WTC11 (cell line): ENCODE measurements at regions not wholly inside any gene's neighbourhood (a gene's known extent, or its start where the extent isn't known, plus 50 kb on each side); places are given as distances from the start of the nearest gene placed in this dataset.

Source experiments
- ATAC-seq: fragments of 200-7000 bp; cut with Tn5 transposase; 2 replicates; pipeline ENCODE4 v1.10.0; 2021; ENCODE audit warnings: mild to moderate bottlenecking, moderate library complexity
- CTCF ChIA-PET: fragments of 300-600 bp; sonication (Branson Sonifier 250); formaldehyde crosslinking; loops from one replicate; lab custom pipeline; 2021; ENCODE audit warnings: antibody characterized with exemption; lab: Charles Lee
- POLR2A ChIA-PET: fragments of 350-600 bp; sonication (Branson Sonifier 250); formaldehyde crosslinking; loops from one replicate; lab custom pipeline; 2021; ENCODE audit warnings: antibody characterized with exemption; lab: Charles Lee
- DNase-seq: peaks from one replicate; pipeline ENCODE4 v3.0.0; 2021; ENCODE audit warnings: low spot score
- H3K27ac Mint-ChIP-seq: 2 replicates; pipeline ENCODE4 v1.8.0; 2021; ENCODE audit warnings: mixed read lengths
- H3K27me3 Mint-ChIP-seq: 2 replicates; pipeline ENCODE4 v1.8.0; 2021; ENCODE audit warnings: low read depth, mild to moderate bottlenecking, moderate library complexity, mixed read lengths
- H3K36me3 Mint-ChIP-seq: 2 replicates; pipeline ENCODE4 v1.8.0; 2021; ENCODE audit warnings: mixed read lengths
- H3K4me1 Mint-ChIP-seq: 2 replicates; pipeline ENCODE4 v1.8.0; 2022; ENCODE audit warnings: mixed read lengths
- H3K4me3 Mint-ChIP-seq: 2 replicates; pipeline ENCODE4 v1.8.0; 2021; ENCODE audit warnings: mild to moderate bottlenecking, moderate library complexity, mixed read lengths
- H3K9me3 Mint-ChIP-seq: 2 replicates; pipeline ENCODE4 v1.8.0; 2021; ENCODE audit warnings: mixed read lengths
- CBFB ChIP-seq: sonication (generic); formaldehyde crosslinking; IDR thresholded peaks from 2 replicates; pipeline ENCODE4 v1.8.1; 2022; ENCODE audit warnings: mild to moderate bottlenecking, low read depth, missing genetic modification reagents
- CREM ChIP-seq: sonication (generic); formaldehyde crosslinking; IDR thresholded peaks from 2 replicates; pipeline ENCODE4 v1.8.1; 2022; ENCODE audit warnings: mild to moderate bottlenecking, missing genetic modification reagents, moderate library complexity
- FOXP1 ChIP-seq: sonication (generic); formaldehyde crosslinking; IDR thresholded peaks from 2 replicates; pipeline ENCODE4 v1.8.0; 2022; ENCODE audit warnings: missing genetic modification reagents, mild to moderate bottlenecking, moderate library complexity, borderline replicate concordance
- GABPB1 ChIP-seq: sonication (generic); formaldehyde crosslinking; IDR thresholded peaks from 2 replicates; pipeline ENCODE4 v1.8.1; 2023; ENCODE audit warnings: mild to moderate bottlenecking, missing genetic modification reagents
- HMGA2 ChIP-seq: fragments of 250-450 bp; sonication (Bioruptor Pico); IDR thresholded peaks from 2 replicates; pipeline ENCODE4 v1.4.0; 2021; ENCODE audit warnings: mild to moderate bottlenecking, moderate library complexity
- NFYB ChIP-seq: sonication (generic); formaldehyde crosslinking; conservative IDR thresholded peaks from 2 replicates; pipeline ENCODE4 v1.8.0; 2022; ENCODE audit warnings: low read depth, missing genetic modification reagents
- SP1 ChIP-seq: sonication (generic); formaldehyde crosslinking; conservative IDR thresholded peaks from 2 replicates; pipeline ENCODE4 v1.8.1; 2022; ENCODE audit warnings: missing genetic modification reagents
- ZNF138 ChIP-seq: sonication (generic); formaldehyde crosslinking; conservative IDR thresholded peaks from 2 replicates; pipeline ENCODE4 v1.8.1; 2022; ENCODE audit warnings: mild to moderate bottlenecking, moderate library complexity, missing genetic modification reagents
- ZNF671 ChIP-seq: fragments of 250-450 bp; sonication (Bioruptor Pico); IDR thresholded peaks from 2 replicates; pipeline ENCODE4 v1.8.0; 2021; ENCODE audit warnings: mild to moderate bottlenecking
- TF ChIP-seq, protein P1 (sequence below): sonication (generic); formaldehyde crosslinking; IDR thresholded peaks from 2 replicates; pipeline ENCODE4 v1.8.1; 2023; ENCODE audit warnings: mild to moderate bottlenecking, missing genetic modification reagents, borderline replicate concordance
- TF ChIP-seq, protein P2 (sequence below): sonication (generic); formaldehyde crosslinking; IDR thresholded peaks from 2 replicates; pipeline ENCODE4 v1.8.0; 2022; ENCODE audit warnings: mild to moderate bottlenecking, missing genetic modification reagents
- TF ChIP-seq, protein P3 (sequence below): fragments of 250-450 bp; sonication (Bioruptor Pico); IDR thresholded peaks from 2 replicates; pipeline ENCODE4 v1.9.0; 2021; ENCODE audit warnings: moderate library complexity, mild to moderate bottlenecking, inconsistent platforms, borderline replicate concordance
- TF ChIP-seq, protein P4 (sequence below): fragments of 200-600 bp; IDR thresholded peaks from 2 replicates; pipeline ENCODE4 v1.8.0; 2022; ENCODE audit warnings: antibody characterized with exemption
- TF ChIP-seq, protein P5 (sequence below): sonication (generic); formaldehyde crosslinking; IDR thresholded peaks from 2 replicates; pipeline ENCODE4 v1.8.0; 2022; ENCODE audit warnings: mild to moderate bottlenecking, missing genetic modification reagents
- TF ChIP-seq, protein P6 (sequence below): sonication (generic); formaldehyde crosslinking; IDR thresholded peaks from 2 replicates; pipeline ENCODE4 v1.8.1; 2023; ENCODE audit warnings: mild to moderate bottlenecking, missing genetic modification reagents, moderate library complexity
- TF ChIP-seq, protein P7 (sequence below): fragments of 250-450 bp; sonication (Bioruptor Pico); IDR thresholded peaks from 2 replicates; pipeline ENCODE4 v1.9.0; 2021; ENCODE audit warnings: mild to moderate bottlenecking, borderline replicate concordance

DNA sequence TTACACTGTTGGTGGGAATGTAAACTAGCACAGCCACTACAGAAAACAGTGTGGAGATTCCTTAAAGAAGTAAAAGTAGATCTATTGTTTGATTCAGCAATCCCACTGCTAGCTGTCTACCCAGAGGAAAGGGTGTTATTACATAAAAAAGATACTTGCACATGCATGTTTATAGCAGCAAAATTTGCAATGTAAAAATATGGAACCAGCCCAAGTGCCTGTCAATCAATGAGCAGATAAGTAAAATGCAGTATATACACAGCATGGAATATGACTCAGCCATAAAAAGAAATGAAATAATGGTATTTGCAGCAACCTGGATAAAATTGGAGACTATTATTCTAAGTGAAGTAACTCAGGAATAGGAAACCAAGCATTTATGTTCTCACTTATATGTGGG is 161.7 kb downstream of the DDX3Y start:
- Mint-ChIP-seq H3K4me1 (peaks cover 8% of the 10 kb centered on the region), H3K9me3 (peaks cover 17% of the 10 kb centered on the region), H3K36me3 (peaks cover 18% of the 10 kb centered on the region), H3K27ac (no peak overlapping the region), H3K4me3 (no peak overlapping the region), H3K27me3 (no peaks in the 10 kb centered on the region)
- CTCF ChIA-PET: no interaction called here
- no peak for DNase-seq
- POLR2A ChIA-PET: no interaction called here
- TF ChIP-seq, protein P1, sequence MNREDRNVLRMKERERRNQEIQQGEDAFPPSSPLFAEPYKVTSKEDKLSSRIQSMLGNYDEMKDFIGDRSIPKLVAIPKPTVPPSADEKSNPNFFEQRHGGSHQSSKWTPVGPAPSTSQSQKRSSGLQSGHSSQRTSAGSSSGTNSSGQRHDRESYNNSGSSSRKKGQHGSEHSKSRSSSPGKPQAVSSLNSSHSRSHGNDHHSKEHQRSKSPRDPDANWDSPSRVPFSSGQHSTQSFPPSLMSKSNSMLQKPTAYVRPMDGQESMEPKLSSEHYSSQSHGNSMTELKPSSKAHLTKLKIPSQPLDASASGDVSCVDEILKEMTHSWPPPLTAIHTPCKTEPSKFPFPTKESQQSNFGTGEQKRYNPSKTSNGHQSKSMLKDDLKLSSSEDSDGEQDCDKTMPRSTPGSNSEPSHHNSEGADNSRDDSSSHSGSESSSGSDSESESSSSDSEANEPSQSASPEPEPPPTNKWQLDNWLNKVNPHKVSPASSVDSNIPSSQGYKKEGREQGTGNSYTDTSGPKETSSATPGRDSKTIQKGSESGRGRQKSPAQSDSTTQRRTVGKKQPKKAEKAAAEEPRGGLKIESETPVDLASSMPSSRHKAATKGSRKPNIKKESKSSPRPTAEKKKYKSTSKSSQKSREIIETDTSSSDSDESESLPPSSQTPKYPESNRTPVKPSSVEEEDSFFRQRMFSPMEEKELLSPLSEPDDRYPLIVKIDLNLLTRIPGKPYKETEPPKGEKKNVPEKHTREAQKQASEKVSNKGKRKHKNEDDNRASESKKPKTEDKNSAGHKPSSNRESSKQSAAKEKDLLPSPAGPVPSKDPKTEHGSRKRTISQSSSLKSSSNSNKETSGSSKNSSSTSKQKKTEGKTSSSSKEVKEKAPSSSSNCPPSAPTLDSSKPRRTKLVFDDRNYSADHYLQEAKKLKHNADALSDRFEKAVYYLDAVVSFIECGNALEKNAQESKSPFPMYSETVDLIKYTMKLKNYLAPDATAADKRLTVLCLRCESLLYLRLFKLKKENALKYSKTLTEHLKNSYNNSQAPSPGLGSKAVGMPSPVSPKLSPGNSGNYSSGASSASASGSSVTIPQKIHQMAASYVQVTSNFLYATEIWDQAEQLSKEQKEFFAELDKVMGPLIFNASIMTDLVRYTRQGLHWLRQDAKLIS (CRISPR knock-in tag): no peak
- TF ChIP-seq GABPB1 (CRISPR knock-in tag): no peak
- TF ChIP-seq, protein P2, sequence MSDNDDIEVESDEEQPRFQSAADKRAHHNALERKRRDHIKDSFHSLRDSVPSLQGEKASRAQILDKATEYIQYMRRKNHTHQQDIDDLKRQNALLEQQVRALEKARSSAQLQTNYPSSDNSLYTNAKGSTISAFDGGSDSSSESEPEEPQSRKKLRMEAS (CRISPR knock-in tag): no peak
- TF ChIP-seq, protein P3, sequence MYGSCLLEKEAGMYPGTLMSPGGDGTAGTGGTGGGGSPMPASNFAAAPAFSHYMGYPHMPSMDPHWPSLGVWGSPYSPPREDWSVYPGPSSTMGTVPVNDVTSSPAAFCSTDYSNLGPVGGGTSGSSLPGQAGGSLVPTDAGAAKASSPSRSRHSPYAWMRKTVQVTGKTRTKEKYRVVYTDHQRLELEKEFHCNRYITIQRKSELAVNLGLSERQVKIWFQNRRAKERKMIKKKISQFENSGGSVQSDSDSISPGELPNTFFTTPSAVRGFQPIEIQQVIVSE (CRISPR knock-in tag): no peak
- TF ChIP-seq SP1 (CRISPR knock-in tag): no peak
- no peak for TF ChIP-seq HMGA2 (CRISPR knock-in tag)
- TF ChIP-seq, protein P4, sequence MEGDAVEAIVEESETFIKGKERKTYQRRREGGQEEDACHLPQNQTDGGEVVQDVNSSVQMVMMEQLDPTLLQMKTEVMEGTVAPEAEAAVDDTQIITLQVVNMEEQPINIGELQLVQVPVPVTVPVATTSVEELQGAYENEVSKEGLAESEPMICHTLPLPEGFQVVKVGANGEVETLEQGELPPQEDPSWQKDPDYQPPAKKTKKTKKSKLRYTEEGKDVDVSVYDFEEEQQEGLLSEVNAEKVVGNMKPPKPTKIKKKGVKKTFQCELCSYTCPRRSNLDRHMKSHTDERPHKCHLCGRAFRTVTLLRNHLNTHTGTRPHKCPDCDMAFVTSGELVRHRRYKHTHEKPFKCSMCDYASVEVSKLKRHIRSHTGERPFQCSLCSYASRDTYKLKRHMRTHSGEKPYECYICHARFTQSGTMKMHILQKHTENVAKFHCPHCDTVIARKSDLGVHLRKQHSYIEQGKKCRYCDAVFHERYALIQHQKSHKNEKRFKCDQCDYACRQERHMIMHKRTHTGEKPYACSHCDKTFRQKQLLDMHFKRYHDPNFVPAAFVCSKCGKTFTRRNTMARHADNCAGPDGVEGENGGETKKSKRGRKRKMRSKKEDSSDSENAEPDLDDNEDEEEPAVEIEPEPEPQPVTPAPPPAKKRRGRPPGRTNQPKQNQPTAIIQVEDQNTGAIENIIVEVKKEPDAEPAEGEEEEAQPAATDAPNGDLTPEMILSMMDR: no peak
- no peak for TF ChIP-seq CREM (CRISPR knock-in tag)
- TF ChIP-seq, protein P5, sequence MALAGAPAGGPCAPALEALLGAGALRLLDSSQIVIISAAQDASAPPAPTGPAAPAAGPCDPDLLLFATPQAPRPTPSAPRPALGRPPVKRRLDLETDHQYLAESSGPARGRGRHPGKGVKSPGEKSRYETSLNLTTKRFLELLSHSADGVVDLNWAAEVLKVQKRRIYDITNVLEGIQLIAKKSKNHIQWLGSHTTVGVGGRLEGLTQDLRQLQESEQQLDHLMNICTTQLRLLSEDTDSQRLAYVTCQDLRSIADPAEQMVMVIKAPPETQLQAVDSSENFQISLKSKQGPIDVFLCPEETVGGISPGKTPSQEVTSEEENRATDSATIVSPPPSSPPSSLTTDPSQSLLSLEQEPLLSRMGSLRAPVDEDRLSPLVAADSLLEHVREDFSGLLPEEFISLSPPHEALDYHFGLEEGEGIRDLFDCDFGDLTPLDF: no peak
- TF ChIP-seq, protein P6, sequence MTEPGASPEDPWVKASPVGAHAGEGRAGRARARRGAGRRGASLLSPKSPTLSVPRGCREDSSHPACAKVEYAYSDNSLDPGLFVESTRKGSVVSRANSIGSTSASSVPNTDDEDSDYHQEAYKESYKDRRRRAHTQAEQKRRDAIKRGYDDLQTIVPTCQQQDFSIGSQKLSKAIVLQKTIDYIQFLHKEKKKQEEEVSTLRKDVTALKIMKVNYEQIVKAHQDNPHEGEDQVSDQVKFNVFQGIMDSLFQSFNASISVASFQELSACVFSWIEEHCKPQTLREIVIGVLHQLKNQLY: no peak
- TF ChIP-seq, protein P7, sequence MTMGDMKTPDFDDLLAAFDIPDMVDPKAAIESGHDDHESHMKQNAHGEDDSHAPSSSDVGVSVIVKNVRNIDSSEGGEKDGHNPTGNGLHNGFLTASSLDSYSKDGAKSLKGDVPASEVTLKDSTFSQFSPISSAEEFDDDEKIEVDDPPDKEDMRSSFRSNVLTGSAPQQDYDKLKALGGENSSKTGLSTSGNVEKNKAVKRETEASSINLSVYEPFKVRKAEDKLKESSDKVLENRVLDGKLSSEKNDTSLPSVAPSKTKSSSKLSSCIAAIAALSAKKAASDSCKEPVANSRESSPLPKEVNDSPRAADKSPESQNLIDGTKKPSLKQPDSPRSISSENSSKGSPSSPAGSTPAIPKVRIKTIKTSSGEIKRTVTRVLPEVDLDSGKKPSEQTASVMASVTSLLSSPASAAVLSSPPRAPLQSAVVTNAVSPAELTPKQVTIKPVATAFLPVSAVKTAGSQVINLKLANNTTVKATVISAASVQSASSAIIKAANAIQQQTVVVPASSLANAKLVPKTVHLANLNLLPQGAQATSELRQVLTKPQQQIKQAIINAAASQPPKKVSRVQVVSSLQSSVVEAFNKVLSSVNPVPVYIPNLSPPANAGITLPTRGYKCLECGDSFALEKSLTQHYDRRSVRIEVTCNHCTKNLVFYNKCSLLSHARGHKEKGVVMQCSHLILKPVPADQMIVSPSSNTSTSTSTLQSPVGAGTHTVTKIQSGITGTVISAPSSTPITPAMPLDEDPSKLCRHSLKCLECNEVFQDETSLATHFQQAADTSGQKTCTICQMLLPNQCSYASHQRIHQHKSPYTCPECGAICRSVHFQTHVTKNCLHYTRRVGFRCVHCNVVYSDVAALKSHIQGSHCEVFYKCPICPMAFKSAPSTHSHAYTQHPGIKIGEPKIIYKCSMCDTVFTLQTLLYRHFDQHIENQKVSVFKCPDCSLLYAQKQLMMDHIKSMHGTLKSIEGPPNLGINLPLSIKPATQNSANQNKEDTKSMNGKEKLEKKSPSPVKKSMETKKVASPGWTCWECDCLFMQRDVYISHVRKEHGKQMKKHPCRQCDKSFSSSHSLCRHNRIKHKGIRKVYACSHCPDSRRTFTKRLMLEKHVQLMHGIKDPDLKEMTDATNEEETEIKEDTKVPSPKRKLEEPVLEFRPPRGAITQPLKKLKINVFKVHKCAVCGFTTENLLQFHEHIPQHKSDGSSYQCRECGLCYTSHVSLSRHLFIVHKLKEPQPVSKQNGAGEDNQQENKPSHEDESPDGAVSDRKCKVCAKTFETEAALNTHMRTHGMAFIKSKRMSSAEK (CRISPR knock-in tag): no peak
- TF ChIP-seq NFYB: no peak
- TF ChIP-seq ZNF671 (CRISPR knock-in tag): no peak
- TF ChIP-seq CBFB (CRISPR knock-in tag): no peak
- TF ChIP-seq FOXP1 (CRISPR knock-in tag): no peak
- TF ChIP-seq ZNF138 (CRISPR knock-in tag): no peak
- ATAC-seq: no peak
